ENCODE measurements at regions not wholly inside any gene's neighbourhood (a gene's known extent, or its start where the extent isn't known, plus 50 kb on each side); places are given as distances from the start of the nearest gene placed in this dataset.
A peak's percentile ranks its signal among the peaks of the same experiment; 100 is the strongest.

GRCh38 chr3:78349571-78349970, 1309.7 kb downstream of the ROBO2 start:
- no peak for DNase-seq (ENCODE audit: low read depth)
- no peak overlapping the region for H3K4me3 ChIP-seq (ENCODE audit: low read length)
- no peak for TF ChIP-seq CTCF (conservative IDR thresholded peaks at IDR 0.05; ENCODE audit: low read depth, low read length)

GRCh38 chr3:78351334-78351733, 1311.4 kb downstream of the ROBO2 start:
- DNase-seq (ENCODE audit: low read depth) = no peak
- H3K4me3 ChIP-seq (ENCODE audit: low read length) = no peak overlapping the region
- no peak for TF ChIP-seq CTCF (conservative IDR thresholded peaks at IDR 0.05; ENCODE audit: low read depth, low read length)

GRCh38 chr3:78353231-78353630, 1313.3 kb downstream of the ROBO2 start:
- TF ChIP-seq CTCF (conservative IDR thresholded peaks at IDR 0.05; ENCODE audit: low read depth, low read length) = no peak
- no peak for DNase-seq (ENCODE audit: low read depth)

GRCh38 chr3:78360849-78361248, 1321.0 kb downstream of the ROBO2 start:
- no peak overlapping the region for H3K4me3 ChIP-seq (ENCODE audit: low read length)
- DNase-seq (ENCODE audit: low read depth) = no peak
- no peak for TF ChIP-seq CTCF (conservative IDR thresholded peaks at IDR 0.05; ENCODE audit: low read depth, low read length)

More at GRCh38 chr3:78353231-78353630, 1313.3 kb downstream of the ROBO2 start:
- H3K4me3 ChIP-seq (ENCODE audit: low read length) = no peak overlapping the region

GRCh38 chr3:78368636-78369345, 1328.9 kb downstream of the ROBO2 start:
- DNase-seq (ENCODE audit: low read depth) = peak; percentile 10
- no peak for TF ChIP-seq CTCF (conservative IDR thresholded peaks at IDR 0.05; ENCODE audit: low read depth, low read length)
- no peak overlapping the region for H3K4me3 ChIP-seq (ENCODE audit: low read length)

- no peak for DNase-seq (ENCODE audit: low read depth)
- H3K4me3 ChIP-seq (ENCODE audit: low read length) = no peak overlapping the region
- TF ChIP-seq CTCF (conservative IDR thresholded peaks at IDR 0.05; ENCODE audit: low read depth, low read length) = no peak
Observed at GRCh38 chr3:78390221-78390620, 1350.3 kb downstream of the ROBO2 start.

GRCh38 chr3:78398401-78398800, 1358.5 kb downstream of the ROBO2 start:
- H3K4me3 ChIP-seq (ENCODE audit: low read length) = no peak overlapping the region
- no peak for DNase-seq (ENCODE audit: low read depth)
- TF ChIP-seq CTCF (conservative IDR thresholded peaks at IDR 0.05; ENCODE audit: low read depth, low read length) = no peak

Measured in retinal pigment epithelial cell (primary cell).